ENCODE measurements at regions not wholly inside any gene's neighbourhood (a gene's known extent, or its start where the extent isn't known, plus 50 kb on each side); places are given as distances from the start of the nearest gene placed in this dataset.

GRCh38 chr22:49149721-49150608 lies 677.7 kb downstream of the BRD1 start:
- Mint-ChIP-seq H3K27me3 (ENCODE audit: low read depth) (no peaks in the 10 kb centered on the region), H3K36me3 (ENCODE audit: low read depth) (no peaks in the 10 kb centered on the region), H3K9me3 (peaks cover 4% of the 10 kb centered on the region), H3K27ac (ENCODE audit: unreplicated experiment) (no peak overlapping the region), H3K4me3 (no peak overlapping the region), H3K4me1 (peaks cover 19% of the 10 kb centered on the region)
- DNase-seq (ENCODE audit: low read depth, low spot score) = no peak
- TF ChIP-seq CTCF (conservative IDR thresholded peaks at IDR 0.05) = no peak

- H3K4me1 Mint-ChIP-seq = peaks cover 19% of the 10 kb centered on the region
- no peak overlapping the region for H3K27ac Mint-ChIP-seq (ENCODE audit: unreplicated experiment)
Observed at GRCh38 chr22:49148895-49149418, 678.7 kb downstream of the BRD1 start.

GRCh38 chr22:49147617-49148175 lies 680.0 kb downstream of the BRD1 start:
- no peak for TF ChIP-seq CTCF (conservative IDR thresholded peaks at IDR 0.05)
- no peak for DNase-seq (ENCODE audit: low read depth, low spot score)
- Mint-ChIP-seq H3K4me1 (peaks cover 18% of the 10 kb centered on the region), H3K36me3 (ENCODE audit: low read depth) (no peaks in the 10 kb centered on the region), H3K4me3 (no peak overlapping the region), H3K27me3 (ENCODE audit: low read depth) (no peaks in the 10 kb centered on the region), H3K9me3 (peaks cover 4% of the 10 kb centered on the region), H3K27ac (ENCODE audit: unreplicated experiment) (no peak overlapping the region)

More at GRCh38 chr22:49148895-49149418, 678.7 kb downstream of the BRD1 start:
- no peak for TF ChIP-seq CTCF (conservative IDR thresholded peaks at IDR 0.05)
- Mint-ChIP-seq H3K27me3 (ENCODE audit: low read depth) (no peaks in the 10 kb centered on the region), H3K4me3 (no peak overlapping the region), H3K36me3 (ENCODE audit: low read depth) (no peaks in the 10 kb centered on the region), H3K9me3 (peaks cover 4% of the 10 kb centered on the region)
- no peak for DNase-seq (ENCODE audit: low read depth, low spot score)

GRCh38 chr22:49147171-49147570 lies 680.5 kb downstream of the BRD1 start:
- Mint-ChIP-seq H3K4me3 (no peak overlapping the region), H3K4me1 (peaks cover 14% of the 10 kb centered on the region), H3K27ac (ENCODE audit: unreplicated experiment) (no peak overlapping the region), H3K36me3 (ENCODE audit: low read depth) (no peaks in the 10 kb centered on the region), H3K27me3 (ENCODE audit: low read depth) (no peaks in the 10 kb centered on the region), H3K9me3 (peaks cover 4% of the 10 kb centered on the region)
- TF ChIP-seq CTCF (conservative IDR thresholded peaks at IDR 0.05) = no peak
- DNase-seq (ENCODE audit: low read depth, low spot score) = no peak

GRCh38 chr22:49146511-49146910 lies 681.2 kb downstream of the BRD1 start:
- no peak for TF ChIP-seq CTCF (conservative IDR thresholded peaks at IDR 0.05)
- H3K4me3 Mint-ChIP-seq = no peak overlapping the region
- H3K36me3 Mint-ChIP-seq (ENCODE audit: low read depth) = no peaks in the 10 kb centered on the region

More at GRCh38 chr22:49146511-49146910, 681.2 kb downstream of the BRD1 start:
- no peaks in the 10 kb centered on the region for H3K27me3 Mint-ChIP-seq (ENCODE audit: low read depth)
- no peak for DNase-seq (ENCODE audit: low read depth, low spot score)
- H3K9me3 Mint-ChIP-seq = peaks cover 4% of the 10 kb centered on the region
- no peak overlapping the region for H3K27ac Mint-ChIP-seq (ENCODE audit: unreplicated experiment)
- peaks cover 8% of the 10 kb centered on the region for H3K4me1 Mint-ChIP-seq

All from neural crest cell (in vitro differentiated cells).